ENCODE measurements at regions not wholly inside any gene's neighbourhood (a gene's known extent, or its start where the extent isn't known, plus 50 kb on each side); places are given as distances from the start of the nearest gene placed in this dataset.

DNA sequence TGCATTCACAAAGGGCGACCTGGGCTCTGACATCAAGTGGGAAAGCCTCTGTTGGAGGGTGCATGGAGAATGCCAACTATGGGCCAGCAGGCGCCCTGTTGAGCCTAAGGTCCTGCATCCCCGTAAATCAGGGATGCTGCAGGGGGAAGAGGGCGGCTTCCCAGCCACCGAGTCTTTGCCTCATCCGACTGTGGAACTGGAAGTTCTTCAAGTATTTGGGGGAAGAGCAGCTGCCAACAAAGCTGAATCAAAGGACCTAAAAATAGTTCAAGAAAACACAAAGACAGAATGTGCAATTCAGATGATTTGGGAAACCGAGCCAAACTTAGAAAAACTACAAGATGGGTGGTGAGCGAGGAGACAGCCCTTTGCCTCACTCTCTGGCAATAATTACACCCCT, 281.1 kb upstream of the MGAT5 start:
- intact Hi-C loops (cut with micrococcal nuclease): no loop called here
- no peak for DNase-seq (ENCODE audit: low read depth, low spot score)
- Histone ChIP-seq H2AFZ (ENCODE audit: low read depth, low read length, poor library complexity, severe bottlenecking) (no peak overlapping the region), H3K79me2 (ENCODE audit: insufficient read depth, low read length) (no peaks in the 10 kb centered on the region), H3K9me2 (ENCODE audit: insufficient read depth) (no peaks in the 10 kb centered on the region), H4K20me1 (ENCODE audit: insufficient read depth) (no peaks in the 10 kb centered on the region), H3K4me3 (replicated peaks in 1 of 2; ENCODE audit: low read depth in 1 of 2, low read length in 2 of 2) (no peak overlapping the region), H3K27me3 (ENCODE audit: insufficient read depth, low read length) (peaks cover 19% of the 10 kb centered on the region), H3K27ac (ENCODE audit: low read depth, low read length) (no peak overlapping the region), H3K36me3 (ENCODE audit: control insufficient read depth in 1 of 2, insufficient read depth in 2 of 2, low read length in 2 of 2) (no peaks in the 10 kb centered on the region), H3K4me1 (ENCODE audit: control insufficient read depth in 1 of 2, insufficient read depth in 2 of 2, low read length in 2 of 2) (no peaks in the 10 kb centered on the region), H3K4me2 (ENCODE audit: low read length) (no peak overlapping the region), H3K9me3 (ENCODE audit: control insufficient read depth in 1 of 2, insufficient read depth in 1 of 2, low read depth in 1 of 2, low read length in 2 of 2) (no peaks in the 10 kb centered on the region), H3K9ac (ENCODE audit: low read length) (no peak overlapping the region)
- ATAC-seq: no peak
- TF ChIP-seq SIN3A (IDR thresholded peaks at IDR 0.05; ENCODE audit: low read depth) (no peak), ZFX (IDR thresholded peaks at IDR 0.05) (no peak), CBX3 (IDR thresholded peaks at IDR 0.05; ENCODE audit: low read depth) (no peak), SRF (IDR thresholded peaks at IDR 0.05; ENCODE audit: low read depth) (no peak)
- TF ChIP-seq, protein P1, sequence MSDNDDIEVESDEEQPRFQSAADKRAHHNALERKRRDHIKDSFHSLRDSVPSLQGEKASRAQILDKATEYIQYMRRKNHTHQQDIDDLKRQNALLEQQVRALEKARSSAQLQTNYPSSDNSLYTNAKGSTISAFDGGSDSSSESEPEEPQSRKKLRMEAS (IDR thresholded peaks at IDR 0.05): no peak
- CTCF ChIA-PET: no interaction called here
- RAD21 ChIA-PET (ENCODE audit: low non-redundant PET in 1 of 2, low total read pairs in 2 of 2, uncharacterized antibody in 2 of 2, unreplicated experiment in 2 of 2): no interaction called here
- no TSS peak for BruUV-seq (replicated peaks)
- POLR2A ChIA-PET: no interaction called here

DNA sequence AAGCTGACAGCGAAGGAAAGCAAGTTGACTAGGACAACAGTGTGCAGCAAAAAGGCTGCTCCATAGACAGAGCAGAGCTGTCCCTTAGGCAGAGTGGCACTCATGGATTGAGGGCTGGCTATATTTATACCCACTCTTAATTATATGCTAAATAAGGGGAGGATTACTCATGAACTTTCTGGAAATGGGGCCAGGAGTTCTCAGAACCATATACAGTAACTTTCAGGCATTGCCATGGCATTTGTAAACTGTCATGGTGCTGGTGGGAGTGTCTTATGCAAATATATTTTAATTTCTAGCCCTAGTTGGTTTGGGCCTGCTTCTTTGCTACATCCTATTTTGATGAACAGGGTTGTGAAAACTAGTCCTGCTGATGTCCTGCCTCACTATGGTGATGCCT, 279.5 kb upstream of the MGAT5 start:
- Histone ChIP-seq H3K9ac (ENCODE audit: low read length) (no peak overlapping the region), H3K36me3 (ENCODE audit: control insufficient read depth in 1 of 2, insufficient read depth in 2 of 2, low read length in 2 of 2) (no peaks in the 10 kb centered on the region), H3K27ac (ENCODE audit: low read depth, low read length) (no peak overlapping the region), H2AFZ (ENCODE audit: low read depth, low read length, poor library complexity, severe bottlenecking) (no peak overlapping the region), H3K4me3 (replicated peaks in 1 of 2; ENCODE audit: low read depth in 1 of 2, low read length in 2 of 2) (no peak overlapping the region), H3K9me2 (ENCODE audit: insufficient read depth) (no peaks in the 10 kb centered on the region), H4K20me1 (ENCODE audit: insufficient read depth) (no peaks in the 10 kb centered on the region), H3K4me1 (ENCODE audit: control insufficient read depth in 1 of 2, insufficient read depth in 2 of 2, low read length in 2 of 2) (no peaks in the 10 kb centered on the region), H3K79me2 (ENCODE audit: insufficient read depth, low read length) (no peaks in the 10 kb centered on the region), H3K9me3 (ENCODE audit: control insufficient read depth in 1 of 2, insufficient read depth in 1 of 2, low read depth in 1 of 2, low read length in 2 of 2) (no peaks in the 10 kb centered on the region), H3K27me3 (ENCODE audit: insufficient read depth, low read length) (peaks cover 19% of the 10 kb centered on the region), H3K4me2 (ENCODE audit: low read length) (no peak overlapping the region)
- intact Hi-C loops (cut with micrococcal nuclease): no loop called here
- CTCF ChIA-PET: no interaction called here
- no TSS peak for BruUV-seq (replicated peaks)
- RAD21 ChIA-PET (ENCODE audit: low non-redundant PET in 1 of 2, low total read pairs in 2 of 2, uncharacterized antibody in 2 of 2, unreplicated experiment in 2 of 2): no interaction called here
- no peak for TF ChIP-seq FOSL1 (IDR thresholded peaks at IDR 0.05; ENCODE audit: low read depth)
- POLR2A ChIA-PET: no interaction called here
- ATAC-seq: no peak
- no peak for DNase-seq (ENCODE audit: low read depth, low spot score)
